GM18517 (cell line): ENCODE measurements at regions not wholly inside any gene's neighbourhood (a gene's known extent, or its start where the extent isn't known, plus 50 kb on each side); places are given as distances from the start of the nearest gene placed in this dataset.
"Not testable (repeated sequence)": the region's sequence is repeated elsewhere in the genome, so short reads cannot be mapped to it uniquely, and the experiment has no call there.

ENCODE experiments used
- ATAC-seq: cut with Tn5 transposase; IDR thresholded peaks from one replicate; pipeline ENCODE4 v1.9.1; 2021; ENCODE audit warnings: mild to moderate bottlenecking, moderate library complexity; ENCODE audit not compliant: unreplicated experiment

GRCh38 chr16:22436823-22437652 lies 62.6 kb upstream of the CDR2 start:
- peak; percentile 60 for ATAC-seq

GRCh38 chr16:22436326-22436822 lies 62.0 kb upstream of the CDR2 start:
- ATAC-seq: peak; percentile 47

GRCh38 chr16:22431314-22431713 lies 56.9 kb upstream of the CDR2 start:
- ATAC-seq: not testable (repeated sequence)

GRCh38 chr16:22428654-22429053 lies 54.2 kb upstream of the CDR2 start:
- no peak for ATAC-seq

- no peak for ATAC-seq
Observed at GRCh38 chr16:22427556-22427955, 53.1 kb upstream of the CDR2 start.

- no peak for ATAC-seq
Observed at GRCh38 chr16:22425847-22426246, 51.4 kb upstream of the CDR2 start.

- no peak for ATAC-seq
Observed at GRCh38 chr16:22425036-22425801, 50.8 kb upstream of the CDR2 start.

- ATAC-seq: no peak
Observed at GRCh38 chr16:22424161-22424937, 49.9 kb upstream of the CDR2 start.
